CD4-positive, alpha-beta T cell treated with Interleukin-4 for 1 hour (primary cell): ENCODE measurements at regions not wholly inside any gene's neighbourhood (a gene's known extent, or its start where the extent isn't known, plus 50 kb on each side); places are given as distances from the start of the nearest gene placed in this dataset.
"Not testable (repeated sequence)": the region's sequence is repeated elsewhere in the genome, so short reads cannot be mapped to it uniquely, and the experiment has no call there.

Experiments used
- DNase-seq, 2 donors: peaks; one replicate each; pipeline ENCODE4 v3.0.0-alpha.2; 2020 to 2022

DNA sequence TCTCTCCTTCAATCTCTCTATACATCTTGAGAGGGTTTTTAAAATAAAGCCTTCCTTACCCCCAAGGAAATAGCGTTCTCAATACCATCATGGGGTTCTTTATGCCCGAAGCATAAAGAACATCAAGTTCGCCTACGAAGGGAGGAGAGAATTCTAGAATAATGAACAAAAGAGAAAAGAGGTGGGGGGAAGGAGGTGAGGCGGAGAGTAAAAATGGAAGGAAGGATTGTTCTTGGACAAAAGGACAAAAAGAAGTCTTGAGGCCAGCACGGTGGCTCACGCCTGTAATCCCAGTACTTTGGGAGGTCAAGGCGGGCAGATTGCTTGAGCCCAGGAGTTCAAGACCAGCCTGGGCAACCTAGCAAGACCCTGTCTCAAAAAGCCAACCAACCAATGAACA lies 319.8 kb upstream of the NCKAP5 start:
- no peak for DNase-seq

DNA sequence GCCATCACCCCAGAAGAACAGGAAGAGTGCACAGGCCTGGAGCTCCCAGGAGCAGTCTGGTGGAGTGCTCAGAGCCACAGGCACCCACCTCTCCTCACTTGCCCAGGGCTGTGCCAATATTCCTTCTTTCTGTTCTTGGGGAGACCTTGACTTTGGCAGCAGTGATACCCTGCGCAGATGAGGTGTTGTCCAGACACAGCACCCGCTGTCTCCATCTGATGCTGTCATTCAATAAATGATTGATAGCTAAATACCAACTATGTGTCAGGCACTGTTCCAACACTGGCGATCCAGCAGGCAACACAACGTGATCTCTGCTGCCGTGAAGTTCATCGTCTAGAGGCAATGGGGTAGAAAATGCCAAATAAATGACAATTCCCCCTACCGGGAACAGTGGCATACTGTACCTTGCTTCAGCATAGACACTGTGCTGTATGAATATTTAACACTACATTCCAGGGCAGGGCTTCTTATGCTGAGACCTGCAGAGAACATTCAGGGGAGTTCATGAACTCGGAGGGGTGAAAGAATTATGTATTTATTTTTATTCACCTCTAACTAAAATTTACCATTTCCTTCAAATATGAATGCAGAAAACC lies 320.5 kb upstream of the NCKAP5 start:
- no peak for DNase-seq

GRCh38 chr2:133892352-133892913 lies 324.2 kb upstream of the NCKAP5 start:
- no peak for DNase-seq

DNA sequence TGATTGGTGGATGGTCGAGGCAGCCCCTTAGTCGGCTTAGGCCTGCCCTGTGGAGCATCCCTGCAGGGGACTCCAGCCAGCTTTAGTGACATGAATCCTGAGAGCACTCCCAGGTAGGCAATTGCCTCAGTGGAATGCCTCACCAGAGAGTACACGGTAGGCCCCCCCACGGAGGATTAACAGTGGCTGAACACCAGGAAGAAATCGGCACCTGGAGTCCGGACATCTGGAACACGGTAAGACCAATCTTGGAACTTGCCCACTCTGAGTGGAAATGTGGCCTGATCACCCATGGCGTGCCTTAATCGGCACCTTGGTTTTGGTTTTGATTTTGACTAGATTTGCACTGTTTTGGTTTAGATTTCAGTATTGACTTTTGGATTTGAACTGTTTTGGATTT lies 326.2 kb upstream of the NCKAP5 start:
- no peak for DNase-seq

DNA sequence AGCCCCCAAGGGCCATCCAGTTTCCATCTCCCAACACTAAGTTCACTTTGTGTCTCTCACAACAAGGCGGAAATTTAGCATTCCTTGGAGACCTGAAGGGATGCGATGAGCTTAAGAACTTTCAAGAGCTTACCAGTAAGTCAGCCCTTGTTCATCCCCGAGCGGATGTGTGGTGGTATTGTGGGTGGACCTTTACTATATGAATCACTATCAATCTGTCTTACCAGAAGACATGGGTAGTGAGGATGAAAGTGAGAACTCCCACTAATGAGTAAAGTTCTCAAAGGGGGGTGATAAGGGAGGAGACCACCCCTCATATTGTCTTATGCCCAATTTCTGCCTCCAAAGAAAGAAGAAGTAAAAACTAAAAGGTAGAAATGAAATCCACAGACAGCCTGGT lies 329.6 kb upstream of the NCKAP5 start:
- not testable (repeated sequence) for DNase-seq

DNA sequence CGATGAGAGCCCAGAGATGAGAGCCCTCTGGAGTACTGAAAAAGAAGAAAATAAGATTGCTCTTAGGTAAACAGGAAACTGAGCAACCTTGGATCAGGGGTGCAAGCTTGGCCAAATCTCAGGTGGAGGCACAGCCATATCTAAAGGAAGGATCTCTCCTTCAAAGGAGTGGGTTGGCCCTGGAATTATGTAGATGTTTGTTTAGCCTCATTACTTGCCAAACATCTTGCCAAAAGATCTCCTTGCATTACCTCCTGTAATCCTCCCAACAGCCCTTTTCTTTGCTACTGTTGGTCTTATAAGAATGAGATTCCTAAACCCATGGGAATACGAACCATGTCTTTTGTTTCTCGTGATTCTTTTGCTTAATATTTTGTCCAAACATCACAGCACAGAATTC lies 332.6 kb upstream of the NCKAP5 start:
- DNase-seq: no peak

DNA sequence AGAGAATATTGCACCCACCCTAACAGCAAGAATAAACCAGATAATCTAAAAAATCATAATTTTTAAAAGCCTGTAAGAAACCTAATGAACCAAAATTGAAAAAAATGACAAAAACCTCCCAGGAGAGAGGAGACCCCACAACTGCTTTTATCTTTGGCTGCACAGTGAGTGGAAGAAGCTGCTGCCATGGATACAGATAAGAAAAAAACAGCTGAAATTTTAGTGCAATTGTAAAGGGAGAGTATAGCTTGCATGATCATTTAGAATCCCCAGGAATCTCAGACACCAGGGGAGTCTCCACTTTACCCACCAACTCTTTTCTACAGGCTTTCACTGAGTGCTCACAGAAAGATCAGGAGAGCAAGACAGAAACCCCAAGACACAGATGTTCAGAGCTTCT lies 338.1 kb upstream of the NCKAP5 start:
- no peak for DNase-seq

DNA sequence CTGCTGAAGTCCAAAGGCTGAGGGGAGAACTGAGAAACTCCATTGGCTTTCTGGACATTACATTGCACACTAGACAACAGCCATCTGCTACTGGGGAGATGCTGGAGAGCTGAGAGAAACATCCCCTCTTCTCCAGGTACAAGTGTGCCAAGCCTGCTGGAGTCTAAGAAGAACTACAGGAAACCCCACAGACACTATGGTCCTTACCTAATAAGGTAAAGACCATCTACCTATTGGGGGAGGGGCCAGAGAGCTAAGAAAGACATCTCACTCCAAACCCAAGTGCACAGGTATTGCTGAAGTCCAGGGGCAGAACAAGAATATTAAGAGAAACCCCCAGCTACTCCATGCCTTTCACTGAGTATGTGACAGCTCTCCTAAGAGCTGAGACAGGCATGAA lies 338.7 kb upstream of the NCKAP5 start:
- DNase-seq: no peak

DNA sequence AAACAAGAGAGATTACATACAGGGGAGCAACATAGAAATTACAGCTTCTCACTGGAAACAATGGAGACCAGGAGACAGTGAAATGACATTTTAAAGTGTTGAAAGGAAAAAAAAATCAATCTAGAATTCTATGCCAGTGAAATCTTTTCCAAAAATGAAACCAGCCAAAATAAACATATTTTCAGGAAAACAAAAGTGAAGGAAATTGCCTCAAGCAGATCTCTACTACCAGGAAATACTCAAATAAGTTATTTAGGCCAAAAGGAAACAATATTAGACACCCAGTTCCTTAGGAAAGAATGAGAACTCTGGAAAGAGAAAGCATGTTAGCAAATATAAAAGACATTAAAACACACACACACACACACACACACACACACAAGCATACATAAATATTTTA lies 339.9 kb upstream of the NCKAP5 start:
- no peak for DNase-seq

DNA sequence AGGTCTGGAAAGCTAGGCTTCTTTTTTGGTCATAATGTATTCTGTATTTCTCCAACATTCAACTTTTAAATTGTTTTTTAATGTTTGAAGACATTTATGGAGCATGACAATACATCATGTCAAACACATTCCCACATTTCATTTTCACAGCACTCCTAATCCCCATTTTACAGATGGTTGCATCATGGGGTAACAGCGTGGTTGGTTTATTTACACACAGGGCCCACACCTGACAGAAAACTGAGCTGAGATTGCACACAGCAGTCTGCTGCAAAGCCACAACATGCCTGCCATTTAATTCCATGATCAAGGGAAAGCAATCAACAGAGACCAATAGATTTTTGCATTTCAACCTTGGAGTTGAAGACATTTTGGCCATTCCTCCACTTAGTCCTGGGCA lies 335.7 kb upstream of the MGAT5 start:
- DNase-seq: no peak

- DNase-seq: no peak
These were observed 334.6 kb upstream of the MGAT5 start for GRCh38 chr2:133919285-133919684.

GRCh38 chr2:133927894-133928293 lies 326.0 kb upstream of the MGAT5 start:
- DNase-seq: no peak

DNA sequence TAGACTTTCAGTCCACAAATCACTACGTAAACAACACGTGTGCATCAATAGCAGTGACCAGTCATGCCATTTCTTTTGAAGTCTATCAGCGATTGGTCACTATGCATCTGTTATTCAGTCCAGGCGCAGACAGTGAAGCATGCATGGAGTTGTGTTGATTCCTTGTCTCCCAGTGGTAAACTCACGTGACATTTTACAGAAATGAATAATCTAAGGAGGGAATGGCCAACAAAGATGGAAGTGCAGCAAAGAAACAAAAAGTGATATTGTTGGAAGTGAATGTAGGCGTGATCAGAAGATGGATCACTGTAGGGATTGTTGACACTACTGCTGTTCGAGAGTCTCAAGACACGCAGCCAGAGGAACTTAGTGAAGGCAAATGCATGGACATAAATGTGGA lies 317.8 kb upstream of the MGAT5 start:
- no peak for DNase-seq

DNA sequence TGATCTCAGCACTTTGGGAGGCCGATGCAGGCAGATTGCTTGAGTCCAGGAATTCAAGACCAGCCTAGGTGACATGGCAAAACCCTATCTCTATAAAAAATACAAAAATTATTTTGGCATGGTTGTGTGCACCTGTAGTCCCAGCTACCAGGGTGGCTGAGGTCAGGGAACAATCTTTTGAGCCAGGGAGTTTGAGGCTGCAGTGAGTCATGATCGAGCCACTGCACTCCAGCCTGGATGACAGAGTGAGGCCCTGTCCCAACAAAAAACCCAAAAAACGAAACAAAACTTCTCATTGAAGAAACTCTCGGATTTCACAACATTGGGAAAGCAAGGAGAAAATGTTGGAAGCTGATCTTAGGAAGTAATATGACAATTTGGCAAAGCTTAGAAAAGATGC lies 317.3 kb upstream of the MGAT5 start:
- no peak for DNase-seq

GRCh38 chr2:133937669-133938068 lies 316.2 kb upstream of the MGAT5 start:
- no peak for DNase-seq

DNA sequence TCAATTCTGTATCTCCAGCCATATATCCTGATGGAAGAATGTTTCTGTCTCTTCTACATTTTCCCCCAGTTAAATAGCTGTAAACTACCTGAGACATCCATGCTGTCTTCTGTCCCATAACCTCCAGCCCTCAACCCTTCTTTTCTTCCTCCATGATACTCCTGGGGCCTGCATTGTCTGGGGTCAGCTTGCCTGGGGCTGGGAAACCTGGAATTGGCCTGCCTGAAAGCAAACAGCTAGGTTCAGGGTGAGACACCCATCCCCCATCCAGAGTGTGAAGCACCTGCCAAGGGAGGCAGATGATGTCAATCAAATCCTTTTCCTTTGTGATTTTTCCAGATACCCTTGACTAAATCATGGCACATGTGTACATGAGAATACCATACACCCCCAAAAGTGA lies 313.7 kb upstream of the MGAT5 start:
- DNase-seq: no peak

DNA sequence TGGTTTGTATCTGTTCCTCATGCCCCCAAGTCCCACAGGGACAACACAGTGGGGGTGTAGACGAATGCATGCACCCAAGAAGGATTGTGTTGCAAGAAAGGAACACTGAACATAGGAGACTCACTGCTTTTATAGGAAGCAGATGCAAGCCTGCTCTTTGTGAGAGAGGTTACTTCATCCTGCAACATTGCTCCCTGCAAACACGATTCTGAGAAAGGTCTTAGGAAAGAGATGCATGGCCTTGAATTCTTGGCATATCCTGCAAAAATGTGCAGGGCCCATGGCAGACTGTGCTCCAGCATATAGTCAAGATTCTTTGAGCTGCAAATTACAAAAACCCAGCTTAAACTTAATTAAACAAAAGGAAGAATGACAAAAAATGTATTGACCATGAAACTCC lies 312.2 kb upstream of the MGAT5 start:
- no peak for DNase-seq

DNA sequence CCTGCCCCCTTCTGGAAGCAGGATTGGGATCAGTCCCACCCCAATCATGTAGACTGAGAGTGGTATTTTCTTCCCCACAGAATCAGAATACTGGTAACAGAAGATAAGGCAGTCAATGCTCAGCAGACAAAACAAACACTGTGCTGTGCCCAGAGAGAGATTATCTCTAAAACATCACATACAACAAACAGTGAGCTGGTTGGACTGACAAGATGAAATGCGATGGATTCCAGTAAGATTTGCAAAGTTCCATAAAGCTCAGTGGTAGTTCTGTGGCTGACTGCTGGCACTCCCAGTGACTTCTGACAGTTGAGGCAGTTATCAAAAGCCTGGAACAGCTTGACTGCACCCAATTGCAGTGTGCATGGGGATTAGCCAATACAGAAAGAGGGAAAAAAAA lies 311.5 kb upstream of the MGAT5 start:
- no peak for DNase-seq

DNA sequence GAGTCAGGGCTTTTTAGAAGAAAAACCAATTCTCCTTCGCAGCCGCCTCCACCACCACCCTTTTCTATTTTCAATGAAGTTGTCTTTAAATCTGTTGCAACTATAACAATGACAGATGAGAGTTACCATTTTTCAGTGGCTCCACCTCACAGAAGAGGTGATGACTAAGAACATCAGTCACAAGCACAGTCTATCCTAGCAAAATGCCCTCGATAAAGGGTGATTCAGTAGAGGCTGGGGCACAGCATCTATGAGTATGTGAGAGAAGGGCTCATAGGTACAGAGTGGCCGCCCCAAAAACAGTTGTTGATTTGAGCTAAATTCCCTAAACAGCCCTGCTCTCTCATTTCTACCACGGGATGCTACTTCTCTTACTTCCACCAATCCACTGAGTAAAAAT lies 310.8 kb upstream of the MGAT5 start:
- no peak for DNase-seq

GRCh38 chr2:133945089-133945488 lies 308.8 kb upstream of the MGAT5 start:
- no peak for DNase-seq

DNA sequence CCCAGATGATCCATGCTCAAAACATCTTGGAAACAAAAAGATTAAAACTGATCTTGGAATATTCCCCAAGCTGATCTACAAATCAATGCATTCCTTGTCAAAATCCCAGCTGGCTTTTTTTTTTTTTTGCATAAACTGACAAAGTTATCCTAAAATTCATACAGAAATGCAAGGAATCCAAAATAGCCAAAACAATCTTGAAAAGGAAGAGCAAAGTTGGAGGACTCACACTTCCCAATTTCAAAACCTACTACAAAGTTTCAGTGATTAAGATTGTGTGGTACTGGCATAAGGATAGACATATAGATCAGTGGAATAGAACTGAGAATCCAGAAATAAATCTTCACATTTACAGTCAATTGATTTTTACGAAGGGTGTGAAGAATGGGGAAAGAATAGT lies 306.8 kb upstream of the MGAT5 start:
- no peak for DNase-seq

GRCh38 chr2:133948610-133949290 lies 305.1 kb upstream of the MGAT5 start:
- DNase-seq: no peak

GRCh38 chr2:133949595-133949994 lies 304.3 kb upstream of the MGAT5 start:
- DNase-seq: no peak

DNA sequence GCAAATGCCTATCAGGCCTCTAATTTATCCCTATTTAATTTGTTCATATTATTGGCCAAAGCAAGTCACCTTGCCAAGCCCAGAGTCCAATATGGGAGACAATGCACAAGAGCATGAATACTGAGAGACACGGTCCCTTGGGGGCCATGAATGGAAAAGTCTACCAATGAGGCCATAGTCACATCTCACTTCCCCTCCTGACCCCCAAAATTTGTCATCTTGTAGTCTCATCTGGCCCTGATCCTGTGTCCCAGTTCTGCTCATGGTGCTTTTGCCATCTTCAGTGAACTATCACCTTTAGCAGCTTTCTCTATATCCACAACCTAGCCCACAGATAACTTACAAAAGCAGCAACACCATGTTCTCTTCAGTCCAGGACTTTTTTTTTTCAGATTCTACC lies 302.7 kb upstream of the MGAT5 start:
- DNase-seq: no peak

DNA sequence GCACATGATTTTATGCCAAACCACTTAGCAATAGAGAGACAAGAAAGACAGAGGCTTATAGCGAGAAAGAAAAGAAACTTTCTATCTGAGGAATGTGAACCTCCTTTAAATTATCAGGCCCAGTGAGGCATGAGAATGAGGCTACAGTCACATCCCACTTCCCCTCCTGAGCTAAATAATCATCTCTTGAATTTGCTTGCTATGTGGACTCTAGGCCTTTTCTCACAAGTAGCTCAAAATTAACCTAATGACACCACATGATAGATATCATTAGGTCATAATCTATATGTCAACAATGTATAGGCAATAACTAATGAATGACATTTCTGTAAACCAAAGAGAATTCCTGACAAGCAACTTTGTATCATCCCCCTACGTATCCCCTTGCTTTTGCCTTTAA lies 301.5 kb upstream of the MGAT5 start:
- DNase-seq: no peak
